ENCODE measurements at regions not wholly inside any gene's neighbourhood (a gene's known extent, or its start where the extent isn't known, plus 50 kb on each side); places are given as distances from the start of the nearest gene placed in this dataset.

DNA sequence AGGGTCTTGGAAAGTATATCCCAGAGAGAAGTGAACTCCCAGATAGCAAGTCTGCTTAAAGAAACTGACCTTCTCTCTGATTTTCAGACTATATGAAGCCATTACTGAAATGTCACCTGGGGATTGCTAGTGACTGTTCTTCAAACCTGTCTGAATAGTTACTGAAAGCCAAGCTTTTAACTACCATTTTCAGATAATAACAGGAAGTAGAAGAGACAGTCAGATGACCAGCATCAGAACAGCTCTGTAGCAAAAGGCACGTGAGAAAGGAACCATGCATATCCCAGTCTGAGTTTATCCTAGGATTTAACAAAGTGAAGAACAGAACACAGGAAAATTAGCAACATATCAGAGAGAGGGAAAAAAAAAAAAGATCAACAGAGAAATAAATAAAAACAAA, 74.9 kb upstream of the SELENOP start:
- Mint-ChIP-seq H3K36me3 (ENCODE audit: insufficient read depth in 1 of 3, low read depth in 3 of 3) (no peaks in the 10 kb centered on the region; a peak in 1 of 7 replicates), H3K9me3 (no peaks in the 10 kb centered on the region; a peak in 1 of 5 replicates), H3K4me3 (no peak overlapping the region), H3K27ac (no peak overlapping the region), H3K4me1 (no peaks in the 10 kb centered on the region), H3K27me3 (ENCODE audit: low read depth) (no peaks in the 10 kb centered on the region; the same call in 1 of the 2 replicates)
- Histone ChIP-seq H3K56ac (ENCODE audit: insufficient read length, low read depth, low read length) (no peak overlapping the region), H3K27me3 (ENCODE audit: insufficient read depth, low read length) (no peaks in the 10 kb centered on the region), H3K4me2 (ENCODE audit: insufficient read depth, insufficient read length, low read length) (no peak overlapping the region), H3K23me2 (ENCODE audit: insufficient read length, low read depth, low read length, poor library complexity, severe bottlenecking) (no peaks in the 10 kb centered on the region), H3T11ph (ENCODE audit: low read length) (no peak overlapping the region), H3K9ac (ENCODE audit: extremely low read depth, insufficient read length, low read length) (no peak overlapping the region), H3K23ac (ENCODE audit: insufficient read length, low read depth, low read length) (no peak overlapping the region), H3K79me2 (ENCODE audit: insufficient read depth, low read length) (no peaks in the 10 kb centered on the region), H2BK12ac (ENCODE audit: insufficient read length, low read depth, low read length) (no peak overlapping the region), H3K9me3 (ENCODE audit: control insufficient read depth, low read depth, low read length) (no peaks in the 10 kb centered on the region), H3K4ac (ENCODE audit: low read depth, low read length) (no peak overlapping the region), H3K79me1 (ENCODE audit: insufficient read depth, low read depth, low read length, poor library complexity, severe bottlenecking) (no peaks in the 10 kb centered on the region), H3K18ac (ENCODE audit: insufficient read length, low read depth, low read length) (no peak overlapping the region), H2AFZ (ENCODE audit: low read length) (no peak overlapping the region), H2BK120ac (ENCODE audit: low read depth, low read length, poor library complexity, severe bottlenecking) (no peak overlapping the region), H4K91ac (ENCODE audit: insufficient read length, low read depth, low read length) (no peak overlapping the region), H4K8ac (replicated peaks; ENCODE audit: insufficient read length, low read depth, low read length) (no peak overlapping the region), H3K27ac (ENCODE audit: insufficient read length, low read depth, low read length) (no peak overlapping the region), H3K14ac (ENCODE audit: insufficient read depth, low read length) (no peak overlapping the region), H2AK5ac (ENCODE audit: insufficient read length, low read length) (no peak overlapping the region), H4K20me1 (ENCODE audit: control insufficient read depth, insufficient read depth, insufficient read length) (no peaks in the 10 kb centered on the region), H2BK15ac (ENCODE audit: low read depth, low read length) (no peak overlapping the region), H4K5ac (ENCODE audit: insufficient read length, low read depth, low read length) (no peak overlapping the region), H2BK5ac (ENCODE audit: insufficient read length, low read length) (no peak overlapping the region), H2BK20ac (ENCODE audit: low read depth, low read length, poor library complexity, severe bottlenecking) (no peak overlapping the region), H3K4me1 (ENCODE audit: insufficient read depth, low read length) (no peaks in the 10 kb centered on the region)
- DNase-seq = no peak
- WGBS (ENCODE audit: extremely low coverage, insufficient read length, low lambda C conversion rate) = no CpG with 5 or more reads among the region's 1 CpG
- TF ChIP-seq, protein P1, sequence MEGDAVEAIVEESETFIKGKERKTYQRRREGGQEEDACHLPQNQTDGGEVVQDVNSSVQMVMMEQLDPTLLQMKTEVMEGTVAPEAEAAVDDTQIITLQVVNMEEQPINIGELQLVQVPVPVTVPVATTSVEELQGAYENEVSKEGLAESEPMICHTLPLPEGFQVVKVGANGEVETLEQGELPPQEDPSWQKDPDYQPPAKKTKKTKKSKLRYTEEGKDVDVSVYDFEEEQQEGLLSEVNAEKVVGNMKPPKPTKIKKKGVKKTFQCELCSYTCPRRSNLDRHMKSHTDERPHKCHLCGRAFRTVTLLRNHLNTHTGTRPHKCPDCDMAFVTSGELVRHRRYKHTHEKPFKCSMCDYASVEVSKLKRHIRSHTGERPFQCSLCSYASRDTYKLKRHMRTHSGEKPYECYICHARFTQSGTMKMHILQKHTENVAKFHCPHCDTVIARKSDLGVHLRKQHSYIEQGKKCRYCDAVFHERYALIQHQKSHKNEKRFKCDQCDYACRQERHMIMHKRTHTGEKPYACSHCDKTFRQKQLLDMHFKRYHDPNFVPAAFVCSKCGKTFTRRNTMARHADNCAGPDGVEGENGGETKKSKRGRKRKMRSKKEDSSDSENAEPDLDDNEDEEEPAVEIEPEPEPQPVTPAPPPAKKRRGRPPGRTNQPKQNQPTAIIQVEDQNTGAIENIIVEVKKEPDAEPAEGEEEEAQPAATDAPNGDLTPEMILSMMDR (conservative IDR thresholded peaks at IDR 0.05) = no peak

Measured in H9 (cell line).